Caco-2 (cell line): ENCODE measurements at regions not wholly inside any gene's neighbourhood (a gene's known extent, or its start where the extent isn't known, plus 50 kb on each side); places are given as distances from the start of the nearest gene placed in this dataset.

Experiments
- BruUV-seq: library from RNA; stranded (reverse); fragments of 400-500 nt; replicated peaks from 2 replicates; lab custom pipeline; 2021; lab: Mats Ljungman, UMichigan
- CTCF ChIA-PET: fragments of 300-600 bp; sonication (Branson Sonifier 250); formaldehyde crosslinking; loops from one replicate; lab custom pipeline; 2022; ENCODE audit warnings: antibody characterized with exemption; lab: Charles Lee
- POLR2A ChIA-PET: fragments of 300-600 bp; sonication (Branson Sonifier 250); formaldehyde crosslinking; loops from one replicate; lab custom pipeline; 2022; ENCODE audit warnings: antibody characterized with exemption; lab: Charles Lee
- DNase-seq, 2 experiments: peaks; one replicate each; pipeline versions ENCODE4 v3.0.0 to v3.0.0-alpha.2; 2020 to 2022
- H3K27me3 ChIP-seq: replicated peaks from 2 replicates; pipeline ENCODE4 v1.6.0; 2011; ENCODE audit warnings: low read length; ENCODE audit not compliant: control insufficient read depth, insufficient read depth
- H3K36me3 ChIP-seq: 2 replicates; pipeline ENCODE4 v1.5.1; 2011; ENCODE audit warnings: low read length; ENCODE audit not compliant: control insufficient read depth, insufficient read depth
- H3K4me1 ChIP-seq: fragments of 250-450 bp; sonication (Bioruptor Pico); 2 replicates; pipeline ENCODE4 v1.5.1; 2020; ENCODE audit warnings: mild to moderate bottlenecking
- H3K4me3 ChIP-seq: 2 replicates; pipeline ENCODE4 v1.5.1; 2011; ENCODE audit warnings: low read depth, mild to moderate bottlenecking, control low read depth, low read length
- H3K9me3 ChIP-seq: fragments of 250-450 bp; sonication (Bioruptor Pico); 2 replicates; pipeline ENCODE4 v1.5.1; 2020; ENCODE audit warnings: mild to moderate bottlenecking, moderate library complexity
- H3K27ac Mint-ChIP-seq: one replicate; pipeline ENCODE4 v1.8.0; 2022; ENCODE audit warnings: mixed read lengths; ENCODE audit not compliant: unreplicated experiment
- H3K27me3 Mint-ChIP-seq: one replicate; pipeline ENCODE4 v1.8.0; 2022; ENCODE audit warnings: mixed read lengths; ENCODE audit not compliant: insufficient read depth, unreplicated experiment
- H3K36me3 Mint-ChIP-seq: one replicate; pipeline ENCODE4 v1.8.0; 2022; ENCODE audit warnings: mild to moderate bottlenecking, mixed read lengths; ENCODE audit not compliant: insufficient read depth, unreplicated experiment
- H3K4me1 Mint-ChIP-seq: one replicate; pipeline ENCODE4 v1.8.0; 2022; ENCODE audit warnings: low read depth, mixed read lengths; ENCODE audit not compliant: unreplicated experiment
- H3K4me3 Mint-ChIP-seq: one replicate; pipeline ENCODE4 v1.8.0; 2022; ENCODE audit warnings: mild to moderate bottlenecking, moderate library complexity, mixed read lengths; ENCODE audit not compliant: unreplicated experiment
- H3K9me3 Mint-ChIP-seq: one replicate; pipeline ENCODE4 v1.8.0; 2022; ENCODE audit warnings: mixed read lengths; ENCODE audit not compliant: unreplicated experiment
- CTCF ChIP-seq, 2 experiments: fragments of 200-600 bp in 1 of 2; IDR thresholded peaks; 1 replicate in 1 of 2; 2 replicates in 1 of 2; pipeline versions ENCODE4 v1.5.1 to v1.8.0; 2011 to 2022; ENCODE audit warnings: antibody characterized with exemption in 1 of 2, control low read depth in 1 of 2, inconsistent platforms in 1 of 2, low read depth in 1 of 2, low read length in 1 of 2, mild to moderate bottlenecking in 1 of 2, moderate library complexity in 1 of 2; ENCODE audit not compliant: insufficient read depth in 1 of 2, severe bottlenecking in 1 of 2, unreplicated experiment in 1 of 2
- intact Hi-C: fragments of 100-400 bp; cut with micrococcal nuclease; formaldehyde crosslinking; loops from one replicate; pipeline ENCODE4 v1.10.0; 2022; ENCODE audit not compliant: unreplicated experiment

GRCh38 chr18:71437511-71437910 is 1106.6 kb downstream of the CBLN2 start:
- H3K36me3 Mint-ChIP-seq, result no peaks in the 10 kb centered on the region
- POLR2A ChIA-PET, result no interaction called here
- no peak for DNase-seq
- BruUV-seq, result no TSS peak
- H3K27me3 ChIP-seq, result no peaks in the 10 kb centered on the region
- H3K4me1 ChIP-seq, result no peaks in the 10 kb centered on the region
- no peaks in the 10 kb centered on the region for H3K27me3 Mint-ChIP-seq
- no peaks in the 10 kb centered on the region for H3K9me3 ChIP-seq
- no peaks in the 10 kb centered on the region for H3K36me3 ChIP-seq
- no peaks in the 10 kb centered on the region for H3K9me3 Mint-ChIP-seq
- CTCF ChIA-PET, result no interaction called here
- no peaks in the 10 kb centered on the region for H3K4me1 Mint-ChIP-seq
- no peak overlapping the region for H3K4me3 ChIP-seq
- no peak for TF ChIP-seq CTCF (IDR thresholded peaks at IDR 0.05; ENCODE audit: insufficient read depth in 1 of 2, low read depth in 1 of 2, low read length in 1 of 2, severe bottlenecking in 1 of 2, unreplicated experiment in 1 of 2)
- intact Hi-C loops, result no loop called here
- no peak overlapping the region for H3K4me3 Mint-ChIP-seq
- H3K27ac Mint-ChIP-seq, result no peak overlapping the region

GRCh38 chr18:71433373-71433772 is 1110.8 kb downstream of the CBLN2 start:
- Mint-ChIP-seq H3K4me1 (no peaks in the 10 kb centered on the region), H3K27me3 (no peaks in the 10 kb centered on the region), H3K36me3 (no peaks in the 10 kb centered on the region), H3K27ac (no peak overlapping the region), H3K9me3 (no peaks in the 10 kb centered on the region), H3K4me3 (no peak overlapping the region)
- no peaks in the 10 kb centered on the region for H3K36me3 ChIP-seq
- BruUV-seq, result no TSS peak
- H3K27me3 ChIP-seq, result no peaks in the 10 kb centered on the region
- POLR2A ChIA-PET, result interaction anchor here (0.6 kb wide), 1 partner anchor 27 kb away, joined by 4 read pairs; no protein-coding TSS in a partner anchor
- H3K9me3 ChIP-seq, result no peaks in the 10 kb centered on the region
- no peak for DNase-seq
- TF ChIP-seq CTCF (IDR thresholded peaks at IDR 0.05; ENCODE audit: insufficient read depth in 1 of 2, low read depth in 1 of 2, low read length in 1 of 2, severe bottlenecking in 1 of 2, unreplicated experiment in 1 of 2), result no peak
- intact Hi-C loops, result no loop called here
- H3K4me3 ChIP-seq, result no peak overlapping the region
- H3K4me1 ChIP-seq, result no peaks in the 10 kb centered on the region
- CTCF ChIA-PET, result no interaction called here

GRCh38 chr18:71431689-71432088 is 1112.5 kb downstream of the CBLN2 start:
- no peak for TF ChIP-seq CTCF (IDR thresholded peaks at IDR 0.05; ENCODE audit: insufficient read depth in 1 of 2, low read depth in 1 of 2, low read length in 1 of 2, severe bottlenecking in 1 of 2, unreplicated experiment in 1 of 2)
- intact Hi-C loops, result no loop called here
- H3K27me3 Mint-ChIP-seq, result no peaks in the 10 kb centered on the region
- BruUV-seq, result no TSS peak
- H3K36me3 Mint-ChIP-seq, result no peaks in the 10 kb centered on the region
- no peak overlapping the region for H3K4me3 ChIP-seq
- H3K4me1 Mint-ChIP-seq, result no peaks in the 10 kb centered on the region
- H3K4me3 Mint-ChIP-seq, result no peak overlapping the region
- no peaks in the 10 kb centered on the region for H3K4me1 ChIP-seq
- CTCF ChIA-PET, result no interaction called here
- H3K27ac Mint-ChIP-seq, result no peak overlapping the region
- no peaks in the 10 kb centered on the region for H3K27me3 ChIP-seq
- no peaks in the 10 kb centered on the region for H3K9me3 ChIP-seq
- no peak for DNase-seq
- H3K9me3 Mint-ChIP-seq, result no peaks in the 10 kb centered on the region
- POLR2A ChIA-PET, result no interaction called here
- no peaks in the 10 kb centered on the region for H3K36me3 ChIP-seq
